Activated CD8-positive, alpha-beta memory T cell treated with anti-CD3 and anti-CD28 coated beads for 48 hours (primary cell): ENCODE measurements at regions not wholly inside any gene's neighbourhood (a gene's known extent, or its start where the extent isn't known, plus 50 kb on each side); places are given as distances from the start of the nearest gene placed in this dataset.

Experiments
- DNase-seq, 3 experiments: peaks; one replicate each; pipeline ENCODE4 v3.0.0-alpha.2; 2020; ENCODE audit warnings: low read depth in 2 of 3, low spot score in 2 of 3

DNA sequence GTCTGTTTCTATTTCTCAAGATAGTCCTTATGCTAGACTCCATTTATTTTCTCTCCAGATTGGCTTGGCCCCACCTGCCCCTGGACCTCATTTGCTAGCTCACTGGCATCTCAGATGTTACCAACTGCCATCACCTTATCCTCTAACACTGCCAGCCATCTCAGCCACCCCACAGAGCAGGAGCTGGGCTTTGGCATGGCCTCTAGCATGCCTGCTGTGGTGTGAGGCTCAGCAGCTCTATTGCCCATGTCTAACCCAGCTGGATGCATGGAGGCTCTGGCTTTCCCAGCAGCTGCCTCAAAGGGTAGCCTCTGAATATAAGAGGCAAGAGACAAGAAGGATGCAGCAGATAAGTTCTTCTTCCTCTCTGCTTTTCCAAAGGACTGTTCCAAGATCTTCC lies 373.4 kb downstream of the TNS1 start:
- no peak for DNase-seq

- no peak for DNase-seq
Measured at GRCh38 chr2:217628061-217628460, 374.7 kb downstream of the TNS1 start.

- no peak for DNase-seq
Measured at GRCh38 chr2:217626926-217627325, 375.9 kb downstream of the TNS1 start.

DNA sequence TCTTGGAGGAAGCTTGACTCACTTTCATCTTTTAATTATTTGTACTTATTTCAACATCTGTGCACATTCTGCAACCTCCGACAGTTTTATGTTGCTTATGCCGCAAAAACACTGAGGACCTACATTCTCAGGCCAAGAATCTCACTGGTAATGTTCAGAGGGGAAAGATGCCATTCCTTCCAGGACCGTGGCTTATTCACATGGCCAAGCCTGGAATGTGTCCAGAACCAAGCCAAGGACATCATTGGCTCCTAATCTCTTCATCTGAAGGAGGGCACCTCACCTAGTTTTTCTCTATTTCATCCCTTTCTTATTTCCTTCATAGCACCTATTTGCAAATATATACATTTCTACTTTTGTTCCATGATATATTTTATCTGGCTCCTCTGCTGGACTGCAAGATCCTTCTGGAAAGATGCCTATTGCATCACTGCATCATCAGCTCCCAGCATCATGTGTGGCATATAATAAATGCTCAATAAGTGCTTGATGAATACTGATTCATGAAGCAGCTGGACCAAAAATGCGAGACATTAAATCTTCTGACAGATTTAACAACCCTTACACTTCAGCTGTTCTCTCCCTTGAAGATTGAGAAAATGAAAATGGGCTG lies 377.1 kb downstream of the TNS1 start:
- DNase-seq: no peak

DNA sequence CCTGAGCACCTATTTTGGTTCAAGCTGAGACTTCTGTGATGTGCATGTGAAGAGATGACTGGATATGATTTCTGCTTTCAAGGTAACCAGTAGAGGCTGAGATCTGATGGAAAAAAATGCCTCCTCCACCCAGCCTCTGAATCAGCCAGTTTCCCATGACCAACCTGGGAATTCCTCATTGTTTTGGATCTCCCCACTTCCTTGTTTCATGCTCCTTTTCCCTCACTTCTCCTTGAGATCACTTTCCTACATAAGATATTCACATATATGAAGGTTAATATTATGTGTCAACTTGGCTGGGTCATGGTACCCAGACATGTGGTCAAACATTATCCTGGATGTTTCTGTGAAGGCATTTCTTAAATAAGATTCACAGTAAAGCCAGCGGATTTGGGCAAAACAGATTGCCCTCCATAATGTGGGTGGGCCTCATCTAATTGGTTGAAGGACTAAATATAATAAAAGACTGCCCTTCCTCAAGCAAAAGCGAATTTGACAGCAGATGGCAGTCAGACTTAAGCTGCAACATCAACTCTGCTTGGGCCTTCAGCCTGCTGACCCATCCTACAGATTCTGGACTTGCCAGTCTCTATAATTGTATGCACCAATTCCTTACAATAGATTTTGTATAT lies 379.4 kb downstream of the TNS1 start:
- no peak for DNase-seq

- no peak for DNase-seq
Measured at GRCh38 chr2:217622205-217623060, 380.4 kb downstream of the TNS1 start.

DNA sequence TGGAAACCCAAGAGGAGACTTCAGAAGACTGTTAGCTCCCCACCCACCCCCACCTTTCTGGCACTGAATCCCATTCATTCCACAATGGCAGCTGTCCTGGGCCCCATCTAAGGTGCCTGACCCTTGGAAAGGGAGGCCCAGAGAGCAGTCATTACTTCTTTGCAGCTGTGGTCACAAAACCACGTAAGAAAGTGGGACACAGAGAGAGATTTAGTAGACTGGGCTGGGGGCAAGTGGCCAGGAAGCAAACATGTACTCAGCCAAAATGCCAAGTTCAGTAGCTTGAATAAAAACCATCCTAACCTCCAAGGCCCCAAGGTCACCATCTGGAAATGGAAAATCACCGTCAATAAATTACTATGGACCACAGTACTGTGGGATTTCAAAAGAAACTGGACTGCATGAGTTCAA lies 381.4 kb downstream of the TNS1 start:
- no peak for DNase-seq

- no peak for DNase-seq
Measured at GRCh38 chr2:217618744-217619143, 384.1 kb downstream of the TNS1 start.

DNA sequence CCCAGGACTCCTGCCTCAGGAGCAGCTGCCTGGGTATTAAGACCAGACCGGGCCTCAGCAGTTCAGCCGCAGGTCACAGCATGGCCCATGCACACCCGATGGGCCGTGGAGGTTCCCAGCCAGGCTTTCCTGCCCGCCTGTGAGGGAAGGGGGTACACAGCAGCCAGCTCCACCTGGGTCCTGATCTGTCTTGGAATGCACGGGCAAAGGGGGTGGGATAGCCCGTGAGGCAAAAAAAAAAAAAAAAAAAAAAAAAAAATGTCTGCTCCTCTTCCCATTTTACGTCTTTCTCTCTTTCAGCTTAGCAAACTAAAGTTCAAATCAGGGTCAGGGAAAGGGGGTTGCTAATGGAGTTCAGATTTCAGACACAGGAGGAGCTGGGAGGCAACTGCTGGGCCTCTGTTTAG lies 385.2 kb downstream of the TNS1 start:
- DNase-seq: no peak

GRCh38 chr2:217616936-217617335 lies 385.9 kb downstream of the TNS1 start:
- DNase-seq: no peak

DNA sequence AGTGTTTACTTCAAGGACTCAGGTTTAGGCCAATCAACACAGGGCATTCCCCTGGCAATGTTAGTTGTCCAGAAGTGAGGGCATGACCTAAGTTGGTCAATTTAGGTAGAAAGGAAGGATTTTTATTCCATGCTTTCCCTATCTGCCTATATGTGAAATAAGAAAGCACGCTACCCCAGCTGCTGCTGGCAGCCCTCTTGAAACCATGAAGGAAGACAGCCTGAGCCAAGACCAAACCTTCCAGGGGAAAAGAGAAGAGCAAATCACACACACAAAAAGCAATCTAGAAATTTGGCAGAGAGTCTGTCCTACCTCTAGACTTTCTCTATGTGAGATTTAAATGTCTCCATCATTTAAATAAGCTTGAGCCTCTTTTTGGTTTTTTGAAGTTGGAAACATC lies 387.6 kb downstream of the TNS1 start:
- DNase-seq: no peak

DNA sequence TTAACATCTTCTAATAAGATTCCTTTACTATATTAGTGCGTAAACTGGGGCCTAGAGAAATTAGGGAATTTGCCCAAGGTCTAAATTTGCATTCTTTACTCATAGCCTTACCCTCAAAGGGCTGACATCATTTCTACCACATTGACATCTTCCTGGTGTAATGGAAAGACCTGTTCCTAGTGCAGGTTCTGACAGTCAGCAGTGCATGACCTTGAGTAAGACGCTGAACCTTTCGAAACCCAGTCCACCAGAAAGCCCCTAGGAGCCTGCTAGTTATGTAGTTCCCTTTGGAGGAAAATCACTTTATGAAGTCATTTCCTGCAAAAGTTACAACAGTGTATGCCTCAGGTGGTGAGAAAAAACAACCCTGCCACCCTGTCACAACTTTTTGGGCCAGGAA lies 388.3 kb downstream of the TNS1 start:
- no peak for DNase-seq

DNA sequence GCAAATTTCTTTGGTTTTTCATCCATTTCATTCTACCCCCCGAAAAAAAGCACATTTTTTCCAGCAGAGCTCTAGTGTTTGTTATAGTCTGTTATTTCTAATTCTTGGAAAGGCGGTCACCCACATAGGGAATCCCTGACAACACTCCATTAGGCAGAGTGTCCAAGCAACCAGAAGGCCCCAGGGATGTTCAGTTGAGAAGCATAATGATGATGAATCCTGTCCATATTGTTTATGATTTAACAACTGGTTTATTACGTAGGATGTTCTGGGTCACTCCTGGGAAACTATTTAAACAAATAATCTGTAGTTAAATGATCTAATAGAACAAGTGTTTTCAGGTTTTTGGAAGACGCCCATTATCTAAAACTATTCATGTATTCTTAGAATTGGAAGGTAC lies 388.7 kb downstream of the TNS1 start:
- DNase-seq: no peak

DNA sequence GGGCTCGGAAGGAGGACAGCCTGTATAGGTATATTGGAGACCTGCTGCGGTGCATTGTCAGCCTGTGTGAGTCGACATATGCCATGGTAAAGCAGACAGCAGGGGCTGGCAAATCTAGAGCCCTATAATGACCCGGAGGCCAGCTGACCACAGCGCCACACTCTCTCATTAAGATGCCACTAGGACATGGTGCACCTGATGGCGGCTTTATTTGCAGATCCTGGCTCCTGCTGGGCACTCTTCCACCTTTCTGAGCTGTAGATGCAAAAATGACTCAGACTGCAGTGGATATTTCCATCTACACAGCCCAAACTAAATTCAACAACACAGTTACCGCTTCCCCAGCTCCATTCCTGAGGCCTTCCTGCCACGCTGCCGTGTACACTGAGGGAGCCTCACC lies 389.9 kb downstream of the TNS1 start:
- no peak for DNase-seq

GRCh38 chr2:217612211-217612610 lies 390.6 kb downstream of the TNS1 start:
- no peak for DNase-seq

GRCh38 chr2:217611626-217612127 lies 391.1 kb downstream of the TNS1 start:
- DNase-seq: no peak

DNA sequence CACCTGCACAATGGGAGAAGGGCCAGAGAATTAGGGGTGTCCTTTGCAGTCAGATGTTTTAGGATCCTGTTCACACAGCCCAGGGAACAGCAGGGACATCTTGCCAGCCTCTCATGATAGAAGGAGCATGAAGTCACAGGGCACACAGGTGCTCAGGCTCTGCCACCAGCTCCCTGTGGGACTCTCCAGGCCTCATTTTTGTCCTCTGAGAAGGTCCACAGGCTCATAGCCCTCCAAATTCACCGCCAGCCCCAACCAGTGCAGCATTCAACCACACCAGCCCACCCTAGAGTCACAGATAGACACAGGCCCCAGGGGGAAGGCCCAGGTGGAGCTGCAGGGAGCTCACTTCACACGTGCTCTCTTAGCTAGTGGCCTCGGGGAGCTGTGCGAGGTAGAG lies 391.7 kb downstream of the TNS1 start:
- DNase-seq: no peak

DNA sequence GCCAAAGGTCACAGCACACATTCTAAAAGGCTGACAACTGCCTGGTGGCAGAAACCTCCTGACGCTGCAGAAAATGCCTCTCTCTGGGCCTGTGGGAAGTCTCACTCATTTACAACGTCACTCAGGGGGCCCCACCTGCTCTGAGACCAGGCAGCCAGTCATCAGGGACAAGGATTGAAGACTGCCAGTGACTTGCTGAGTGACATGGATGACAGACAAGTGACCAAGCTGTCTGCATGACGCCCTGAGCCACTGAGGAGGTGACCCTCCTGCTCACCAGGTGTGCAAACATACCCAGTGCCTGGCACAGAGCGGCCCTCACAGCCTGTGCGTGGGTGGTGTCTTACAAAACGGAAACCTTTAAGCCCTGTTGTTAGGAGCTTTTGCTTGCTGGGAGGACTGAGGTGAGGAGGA lies 392.4 kb downstream of the TNS1 start:
- DNase-seq: peak; percentile 15 to 27 (median 21)

DNA sequence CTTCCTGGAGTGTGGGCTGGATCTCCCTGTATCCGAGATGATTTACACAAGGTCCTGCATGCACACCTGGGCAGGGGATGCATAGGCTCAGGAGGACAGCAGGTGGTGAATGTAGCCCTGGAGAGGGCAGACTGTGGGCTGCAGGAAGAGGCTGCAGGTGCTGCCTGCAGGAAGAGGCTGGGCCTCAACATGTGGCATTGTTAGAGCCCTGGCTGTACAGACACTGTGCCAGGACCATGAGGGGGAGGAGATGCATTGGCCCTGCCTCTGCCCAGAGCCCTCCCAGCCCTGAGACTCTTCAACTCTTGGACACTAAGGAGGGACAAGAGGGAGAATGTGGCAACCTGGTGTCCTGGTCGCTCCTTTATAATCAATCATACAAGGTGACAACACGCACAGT lies 392.8 kb downstream of the TNS1 start:
- DNase-seq: no peak

GRCh38 chr2:217606296-217606695 lies 396.5 kb downstream of the TNS1 start:
- DNase-seq: no peak

- DNase-seq: no peak
Measured at GRCh38 chr2:217604527-217605194, 398.1 kb downstream of the TNS1 start.

- no peak for DNase-seq
Measured at GRCh38 chr2:217601601-217602000, 401.2 kb downstream of the TNS1 start.
